ENCODE measurements at regions not wholly inside any gene's neighbourhood (a gene's known extent, or its start where the extent isn't known, plus 50 kb on each side); places are given as distances from the start of the nearest gene placed in this dataset.

GRCh38 chr4:41478518-41478917, 59.4 kb upstream of the LIMCH1 start:
- no peak for DNase-seq (ENCODE audit: low spot score in 2 of 2)
- H3K27me3 ChIP-seq, result no peaks in the 10 kb centered on the region
- H3K27ac ChIP-seq, result no peak overlapping the region
- H3K36me3 ChIP-seq, result no peaks in the 10 kb centered on the region
- WGBS, 2 donors, result 85 to 90% methylated on average over 3 of the region's 3 CpGs
- H3K4me1 ChIP-seq, result peaks cover 0 to 5% (median 0%) of the 10 kb centered on the region in 4 donors
- no peak overlapping the region for H3K4me3 ChIP-seq
- H3K9me3 ChIP-seq, result no peaks in the 10 kb centered on the region
- TF ChIP-seq POLR2A (IDR thresholded peaks at IDR 0.05) (no peak), EP300 (IDR thresholded peaks at IDR 0.05) (no peak), CTCF (IDR thresholded peaks at IDR 0.05) (no peak)

GRCh38 chr4:41480896-41481311, 57.1 kb upstream of the LIMCH1 start:
- 55 to 58% methylated on average over 5 of the region's 5 CpGs for WGBS, 2 donors
- Histone ChIP-seq H3K4me3 (no peak overlapping the region), H3K27me3 (no peaks in the 10 kb centered on the region), H3K36me3 (no peaks in the 10 kb centered on the region), H3K27ac (no peak overlapping the region), H3K9me3 (no peaks in the 10 kb centered on the region), H3K4me1 (peaks cover 0 to 9% (median 0%) of the 10 kb centered on the region in 4 donors)
- TF ChIP-seq CTCF (IDR thresholded peaks at IDR 0.05) (no peak), EP300 (IDR thresholded peaks at IDR 0.05) (no peak), POLR2A (IDR thresholded peaks at IDR 0.05) (no peak)
- no peak for DNase-seq (ENCODE audit: low spot score in 2 of 2)

GRCh38 chr4:41483771-41484170, 54.2 kb upstream of the LIMCH1 start:
- Histone ChIP-seq H3K4me1 (peaks cover 0 to 4% (median 0%) of the 10 kb centered on the region in 4 donors), H3K27me3 (no peaks in the 10 kb centered on the region), H3K36me3 (no peaks in the 10 kb centered on the region), H3K27ac (no peak overlapping the region), H3K4me3 (no peak overlapping the region), H3K9me3 (no peaks in the 10 kb centered on the region)
- 93 to 100% methylated on average over 1 of the region's 1 CpG for WGBS, 2 donors
- no peak for TF ChIP-seq EP300 (IDR thresholded peaks at IDR 0.05)
- TF ChIP-seq CTCF (IDR thresholded peaks at IDR 0.05), result no peak
- TF ChIP-seq POLR2A (IDR thresholded peaks at IDR 0.05), result no peak
- no peak for DNase-seq (ENCODE audit: low spot score in 2 of 2)

- no peak for DNase-seq (ENCODE audit: low spot score in 2 of 2)
- H3K27me3 ChIP-seq, result no peaks in the 10 kb centered on the region
- no peak overlapping the region for H3K4me3 ChIP-seq
- TF ChIP-seq CTCF (IDR thresholded peaks at IDR 0.05) (no peak), POLR2A (IDR thresholded peaks at IDR 0.05) (no peak), EP300 (IDR thresholded peaks at IDR 0.05) (no peak)
- WGBS, 2 donors, result 56 to 74% methylated on average over 1 of the region's 1 CpG
- H3K36me3 ChIP-seq, result no peaks in the 10 kb centered on the region
- H3K4me1 ChIP-seq, result peaks cover 0 to 4% (median 0%) of the 10 kb centered on the region in 4 donors
- no peaks in the 10 kb centered on the region for H3K9me3 ChIP-seq
- H3K27ac ChIP-seq, result no peak overlapping the region
These were observed 52.9 kb upstream of the LIMCH1 start for GRCh38 chr4:41485041-41485440.

- 60 to 67% methylated on average over 4 of the region's 4 CpGs for WGBS, 2 donors
- H3K27ac ChIP-seq, result no peak overlapping the region
- no peaks in the 10 kb centered on the region for H3K36me3 ChIP-seq
- DNase-seq (ENCODE audit: low spot score in 2 of 2), result no peak
- peaks cover 0 to 8% (median 0%) of the 10 kb centered on the region in 4 donors for H3K9me3 ChIP-seq
- peaks cover 0 to 4% (median 0%) of the 10 kb centered on the region in 4 donors for H3K4me1 ChIP-seq
- no peaks in the 10 kb centered on the region for H3K27me3 ChIP-seq
- no peak for TF ChIP-seq POLR2A (IDR thresholded peaks at IDR 0.05)
- no peak for TF ChIP-seq CTCF (IDR thresholded peaks at IDR 0.05)
- TF ChIP-seq EP300 (IDR thresholded peaks at IDR 0.05), result no peak
- H3K4me3 ChIP-seq, result no peak overlapping the region
These were observed 50.0 kb upstream of the LIMCH1 start for GRCh38 chr4:41487868-41488440.
